ENCODE measurements at regions not wholly inside any gene's neighbourhood (a gene's known extent, or its start where the extent isn't known, plus 50 kb on each side); places are given as distances from the start of the nearest gene placed in this dataset.

DNA sequence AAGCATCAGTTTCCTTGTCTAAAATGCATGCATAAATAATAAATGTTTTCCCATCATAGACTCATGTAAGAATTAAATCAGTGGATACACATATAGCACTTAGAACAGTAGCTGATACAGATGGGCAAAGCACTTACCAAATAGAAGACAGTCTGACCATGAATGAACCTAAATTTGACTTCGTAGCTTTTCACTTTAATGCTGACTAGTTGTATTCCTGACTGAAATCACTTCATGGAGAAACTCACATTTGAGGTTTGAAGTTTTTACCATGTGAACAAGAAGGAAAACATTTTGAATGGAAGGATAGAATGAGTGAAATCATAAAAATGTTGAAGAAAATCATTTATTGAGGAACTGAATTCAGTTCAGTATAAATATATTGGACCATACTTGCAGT is 68.8 kb upstream of the TMCO5A start:
- DNase-seq (ENCODE audit: low spot score) (no peak), ATAC-seq (no peak)
- H3K27me3 ChIP-seq (ENCODE audit: insufficient read depth): no peaks in the 10 kb centered on the region
- Mint-ChIP-seq H3K27me3 (ENCODE audit: insufficient read depth, low read depth, poor library complexity) (no peaks in the 10 kb centered on the region), H3K4me1 (no peaks in the 10 kb centered on the region), H3K27ac (no peak overlapping the region), H3K4me3 (no peak overlapping the region), H3K36me3 (ENCODE audit: low read depth) (peaks cover 3% of the 10 kb centered on the region; the same call in 1 of the 3 replicates), H3K9me3 (peaks cover 11% of the 10 kb centered on the region)
- H3K4me2 ChIP-seq: no peak overlapping the region
- no peak overlapping the region for H3K27ac ChIP-seq (ENCODE audit: low read depth)
- no peak overlapping the region for H2AFZ ChIP-seq
- H3F3A ChIP-seq (replicated peaks; ENCODE audit: low read depth): no peaks in the 10 kb centered on the region
- H3K9me2 ChIP-seq (ENCODE audit: insufficient read depth): 0 out of 2 replicates have a peak, but pooled peaks cover 7% of the 10 kb centered on the region
- H3K79me2 ChIP-seq (replicated peaks; ENCODE audit: insufficient read depth): no peaks in the 10 kb centered on the region
- H4K20me1 ChIP-seq (replicated peaks; ENCODE audit: insufficient read depth): no peaks in the 10 kb centered on the region
- no peaks in the 10 kb centered on the region for H3K36me3 ChIP-seq (ENCODE audit: insufficient read depth)
- no peaks in the 10 kb centered on the region for H3K4me1 ChIP-seq (ENCODE audit: insufficient read depth)
- no peak overlapping the region for H3K4me3 ChIP-seq
- TF ChIP-seq, protein P1, sequence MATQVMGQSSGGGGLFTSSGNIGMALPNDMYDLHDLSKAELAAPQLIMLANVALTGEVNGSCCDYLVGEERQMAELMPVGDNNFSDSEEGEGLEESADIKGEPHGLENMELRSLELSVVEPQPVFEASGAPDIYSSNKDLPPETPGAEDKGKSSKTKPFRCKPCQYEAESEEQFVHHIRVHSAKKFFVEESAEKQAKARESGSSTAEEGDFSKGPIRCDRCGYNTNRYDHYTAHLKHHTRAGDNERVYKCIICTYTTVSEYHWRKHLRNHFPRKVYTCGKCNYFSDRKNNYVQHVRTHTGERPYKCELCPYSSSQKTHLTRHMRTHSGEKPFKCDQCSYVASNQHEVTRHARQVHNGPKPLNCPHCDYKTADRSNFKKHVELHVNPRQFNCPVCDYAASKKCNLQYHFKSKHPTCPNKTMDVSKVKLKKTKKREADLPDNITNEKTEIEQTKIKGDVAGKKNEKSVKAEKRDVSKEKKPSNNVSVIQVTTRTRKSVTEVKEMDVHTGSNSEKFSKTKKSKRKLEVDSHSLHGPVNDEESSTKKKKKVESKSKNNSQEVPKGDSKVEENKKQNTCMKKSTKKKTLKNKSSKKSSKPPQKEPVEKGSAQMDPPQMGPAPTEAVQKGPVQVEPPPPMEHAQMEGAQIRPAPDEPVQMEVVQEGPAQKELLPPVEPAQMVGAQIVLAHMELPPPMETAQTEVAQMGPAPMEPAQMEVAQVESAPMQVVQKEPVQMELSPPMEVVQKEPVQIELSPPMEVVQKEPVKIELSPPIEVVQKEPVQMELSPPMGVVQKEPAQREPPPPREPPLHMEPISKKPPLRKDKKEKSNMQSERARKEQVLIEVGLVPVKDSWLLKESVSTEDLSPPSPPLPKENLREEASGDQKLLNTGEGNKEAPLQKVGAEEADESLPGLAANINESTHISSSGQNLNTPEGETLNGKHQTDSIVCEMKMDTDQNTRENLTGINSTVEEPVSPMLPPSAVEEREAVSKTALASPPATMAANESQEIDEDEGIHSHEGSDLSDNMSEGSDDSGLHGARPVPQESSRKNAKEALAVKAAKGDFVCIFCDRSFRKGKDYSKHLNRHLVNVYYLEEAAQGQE (IDR thresholded peaks at IDR 0.05; ENCODE audit: unreplicated experiment): no peak
- TF ChIP-seq, protein P2, sequence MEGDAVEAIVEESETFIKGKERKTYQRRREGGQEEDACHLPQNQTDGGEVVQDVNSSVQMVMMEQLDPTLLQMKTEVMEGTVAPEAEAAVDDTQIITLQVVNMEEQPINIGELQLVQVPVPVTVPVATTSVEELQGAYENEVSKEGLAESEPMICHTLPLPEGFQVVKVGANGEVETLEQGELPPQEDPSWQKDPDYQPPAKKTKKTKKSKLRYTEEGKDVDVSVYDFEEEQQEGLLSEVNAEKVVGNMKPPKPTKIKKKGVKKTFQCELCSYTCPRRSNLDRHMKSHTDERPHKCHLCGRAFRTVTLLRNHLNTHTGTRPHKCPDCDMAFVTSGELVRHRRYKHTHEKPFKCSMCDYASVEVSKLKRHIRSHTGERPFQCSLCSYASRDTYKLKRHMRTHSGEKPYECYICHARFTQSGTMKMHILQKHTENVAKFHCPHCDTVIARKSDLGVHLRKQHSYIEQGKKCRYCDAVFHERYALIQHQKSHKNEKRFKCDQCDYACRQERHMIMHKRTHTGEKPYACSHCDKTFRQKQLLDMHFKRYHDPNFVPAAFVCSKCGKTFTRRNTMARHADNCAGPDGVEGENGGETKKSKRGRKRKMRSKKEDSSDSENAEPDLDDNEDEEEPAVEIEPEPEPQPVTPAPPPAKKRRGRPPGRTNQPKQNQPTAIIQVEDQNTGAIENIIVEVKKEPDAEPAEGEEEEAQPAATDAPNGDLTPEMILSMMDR (conservative IDR thresholded peaks at IDR 0.05; ENCODE audit: low read depth in 2 of 2): no peak
- no peak for TF ChIP-seq ZNF114 (CRISPR knock-in tag; IDR thresholded peaks at IDR 0.05)
- no peak for TF ChIP-seq EZH2phosphoT487 (IDR thresholded peaks at IDR 0.05; ENCODE audit: unreplicated experiment)
- TF ChIP-seq, protein P3, sequence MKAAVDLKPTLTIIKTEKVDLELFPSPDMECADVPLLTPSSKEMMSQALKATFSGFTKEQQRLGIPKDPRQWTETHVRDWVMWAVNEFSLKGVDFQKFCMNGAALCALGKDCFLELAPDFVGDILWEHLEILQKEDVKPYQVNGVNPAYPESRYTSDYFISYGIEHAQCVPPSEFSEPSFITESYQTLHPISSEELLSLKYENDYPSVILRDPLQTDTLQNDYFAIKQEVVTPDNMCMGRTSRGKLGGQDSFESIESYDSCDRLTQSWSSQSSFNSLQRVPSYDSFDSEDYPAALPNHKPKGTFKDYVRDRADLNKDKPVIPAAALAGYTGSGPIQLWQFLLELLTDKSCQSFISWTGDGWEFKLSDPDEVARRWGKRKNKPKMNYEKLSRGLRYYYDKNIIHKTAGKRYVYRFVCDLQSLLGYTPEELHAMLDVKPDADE (IDR thresholded peaks at IDR 0.05): no peak

DNA sequence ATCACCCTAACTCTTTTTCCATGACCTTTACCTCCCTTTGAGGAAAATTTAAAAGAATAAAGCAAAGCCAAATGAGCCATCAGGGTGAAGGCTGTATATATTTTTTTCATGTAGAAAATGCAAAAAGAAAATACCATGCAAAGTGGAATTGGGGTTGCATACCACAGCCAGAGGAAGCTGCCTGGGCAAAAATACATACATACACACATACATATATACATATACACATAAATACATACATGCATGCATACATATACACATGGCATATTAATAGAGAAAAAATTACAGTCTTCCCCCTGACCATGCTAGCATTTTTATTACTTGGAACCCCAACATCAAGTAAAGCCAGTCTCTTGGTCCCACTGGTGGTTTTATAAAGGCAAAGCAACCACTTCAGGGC is 63.7 kb upstream of the TMCO5A start:
- no peaks in the 10 kb centered on the region for H3K79me2 ChIP-seq (replicated peaks; ENCODE audit: insufficient read depth)
- H3K36me3 ChIP-seq (ENCODE audit: insufficient read depth): no peaks in the 10 kb centered on the region
- DNase-seq (ENCODE audit: low spot score): no peak
- no peak overlapping the region for H3K4me3 ChIP-seq
- no peak overlapping the region for H3K4me2 ChIP-seq
- Mint-ChIP-seq H3K27ac (no peak overlapping the region), H3K27me3 (ENCODE audit: insufficient read depth, low read depth, poor library complexity) (no peaks in the 10 kb centered on the region), H3K9me3 (no peaks in the 10 kb centered on the region), H3K4me1 (peaks cover 5% of the 10 kb centered on the region; the same call in 1 of the 3 replicates), H3K4me3 (no peak overlapping the region), H3K36me3 (ENCODE audit: low read depth) (no peaks in the 10 kb centered on the region)
- H3F3A ChIP-seq (replicated peaks; ENCODE audit: low read depth): no peaks in the 10 kb centered on the region
- H2AFZ ChIP-seq: no peak overlapping the region
- no peaks in the 10 kb centered on the region for H3K27me3 ChIP-seq (ENCODE audit: insufficient read depth)
- H3K9me2 ChIP-seq (ENCODE audit: insufficient read depth): 0 out of 2 replicates have a peak, but pooled peaks cover 2% of the 10 kb centered on the region
- H3K27ac ChIP-seq (ENCODE audit: low read depth): no peak overlapping the region
- no peaks in the 10 kb centered on the region for H3K4me1 ChIP-seq (ENCODE audit: insufficient read depth)
- no peaks in the 10 kb centered on the region for H4K20me1 ChIP-seq (replicated peaks; ENCODE audit: insufficient read depth)
- ATAC-seq: no peak
- TF ChIP-seq, protein P3 (IDR thresholded peaks at IDR 0.05): no peak
- TF ChIP-seq POLR2AphosphoS5 (IDR thresholded peaks at IDR 0.05; ENCODE audit: low read depth): no peak
- TF ChIP-seq, protein P2 (conservative IDR thresholded peaks at IDR 0.05; ENCODE audit: low read depth in 2 of 2): no peak
- no peak for TF ChIP-seq ZNF331 (CRISPR knock-in tag; IDR thresholded peaks at IDR 0.05; ENCODE audit: low read depth)
- TF ChIP-seq ZNF114 (CRISPR knock-in tag; IDR thresholded peaks at IDR 0.05): no peak
- TF ChIP-seq CREB1 (CRISPR knock-in tag; IDR thresholded peaks at IDR 0.05; ENCODE audit: low read depth): no peak

All from GM23338 (cell line).